HG02943 (cell line): ENCODE measurements at regions not wholly inside any gene's neighbourhood (a gene's known extent, or its start where the extent isn't known, plus 50 kb on each side); places are given as distances from the start of the nearest gene placed in this dataset.
"Not testable (repeated sequence)": the region's sequence is repeated elsewhere in the genome, so short reads cannot be mapped to it uniquely, and the experiment has no call there.

Source experiments
- ATAC-seq: cut with Tn5 transposase; IDR thresholded peaks from one replicate; pipeline ENCODE4 v1.9.1; 2021; ENCODE audit warnings: mild to moderate bottlenecking, low read depth, moderate library complexity; ENCODE audit not compliant: unreplicated experiment

- ATAC-seq: no peak
Measured at GRCh38 chr2:142300517-142300916, 169.7 kb upstream of the LRP1B start.

- ATAC-seq: no peak
Measured at GRCh38 chr2:142299021-142299420, 168.2 kb upstream of the LRP1B start.

- no peak for ATAC-seq
Measured at GRCh38 chr2:142294225-142294624, 163.4 kb upstream of the LRP1B start.

- ATAC-seq: no peak
Measured at GRCh38 chr2:142291969-142292368, 161.2 kb upstream of the LRP1B start.

GRCh38 chr2:142290931-142291330 is 160.1 kb upstream of the LRP1B start:
- ATAC-seq: no peak

GRCh38 chr2:142286618-142287017 is 155.8 kb upstream of the LRP1B start:
- ATAC-seq: peak; percentile 53

- ATAC-seq: no peak
Measured at GRCh38 chr2:142285480-142285879, 154.7 kb upstream of the LRP1B start.

- not testable (repeated sequence) for ATAC-seq
Measured at GRCh38 chr2:142284336-142284735, 153.5 kb upstream of the LRP1B start.

- ATAC-seq: no peak
Measured at GRCh38 chr2:142280831-142281230, 150.0 kb upstream of the LRP1B start.

- no peak for ATAC-seq
Measured at GRCh38 chr2:142270990-142271389, 140.2 kb upstream of the LRP1B start.

- ATAC-seq: no peak
Measured at GRCh38 chr2:142270291-142270690, 139.5 kb upstream of the LRP1B start.

GRCh38 chr2:142259356-142259755 is 128.5 kb upstream of the LRP1B start:
- ATAC-seq: no peak

- no peak for ATAC-seq
Measured at GRCh38 chr2:142254031-142254430, 123.2 kb upstream of the LRP1B start.

GRCh38 chr2:142241016-142241415 is 110.2 kb upstream of the LRP1B start:
- ATAC-seq: no peak

GRCh38 chr2:142236181-142236580 is 105.4 kb upstream of the LRP1B start:
- no peak for ATAC-seq

- ATAC-seq: no peak
Measured at GRCh38 chr2:142234741-142235140, 103.9 kb upstream of the LRP1B start.

- no peak for ATAC-seq
Measured at GRCh38 chr2:142223309-142223708, 92.5 kb upstream of the LRP1B start.

GRCh38 chr2:142222715-142223114 is 91.9 kb upstream of the LRP1B start:
- ATAC-seq: no peak

- ATAC-seq: no peak
Measured at GRCh38 chr2:142220901-142221300, 90.1 kb upstream of the LRP1B start.

GRCh38 chr2:142220239-142220638 is 89.4 kb upstream of the LRP1B start:
- no peak for ATAC-seq

GRCh38 chr2:142218471-142218870 is 87.7 kb upstream of the LRP1B start:
- no peak for ATAC-seq

- no peak for ATAC-seq
Measured at GRCh38 chr2:142217804-142218203, 87.0 kb upstream of the LRP1B start.

GRCh38 chr2:142200062-142200461 is 69.2 kb upstream of the LRP1B start:
- ATAC-seq: no peak
